GM23248 (cell line): ENCODE measurements at regions not wholly inside any gene's neighbourhood (a gene's known extent, or its start where the extent isn't known, plus 50 kb on each side); places are given as distances from the start of the nearest gene placed in this dataset.
"Not testable (repeated sequence)": the region's sequence is repeated elsewhere in the genome, so short reads cannot be mapped to it uniquely, and the experiment has no call there.

Experiments
- DNase-seq: peaks from one replicate; pipeline ENCODE4 v3.0.0-alpha.2; 2015
- H2AFZ ChIP-seq: fragments of 200-600 bp; sonication (generic); 2 replicates; pipeline ENCODE4 v1.6.1; 2016; ENCODE audit warnings: antibody characterized with exemption
- H3F3A ChIP-seq: fragments of 200-600 bp; sonication (generic); 2 replicates; pipeline ENCODE4 v1.6.1; 2016; ENCODE audit warnings: mild to moderate bottlenecking, antibody characterized with exemption, mixed run types; ENCODE audit not compliant: insufficient read depth
- H3K27ac ChIP-seq: fragments of 200-600 bp; sonication (generic); 2 replicates; pipeline ENCODE4 v1.5.1; 2016; ENCODE audit warnings: mild to moderate bottlenecking
- H3K27me3 ChIP-seq: fragments of 200-600 bp; sonication (generic); replicated peaks from 2 replicates; pipeline ENCODE4 v1.6.1; 2016; ENCODE audit warnings: mild to moderate bottlenecking; ENCODE audit not compliant: insufficient read depth
- H3K36me3 ChIP-seq: fragments of 200-600 bp; sonication (generic); 2 replicates; pipeline ENCODE4 v1.6.1; 2016; ENCODE audit warnings: low read depth, mild to moderate bottlenecking
- H3K4me1 ChIP-seq: fragments of 200-600 bp; sonication (generic); 2 replicates; pipeline ENCODE4 v1.6.1; 2016; ENCODE audit warnings: mild to moderate bottlenecking; ENCODE audit not compliant: insufficient read depth
- H3K4me2 ChIP-seq: fragments of 200-600 bp; sonication (generic); one replicate; pipeline ENCODE4 v1.6.1; 2016; ENCODE audit warnings: mild to moderate bottlenecking; ENCODE audit not compliant: unreplicated experiment
- H3K4me3 ChIP-seq: fragments of 200-600 bp; sonication (generic); 2 replicates; pipeline ENCODE4 v1.5.1; 2016; ENCODE audit warnings: mild to moderate bottlenecking
- H3K79me2 ChIP-seq: fragments of 200-600 bp; sonication (generic); 2 replicates; pipeline ENCODE4 v1.6.1; 2016; ENCODE audit warnings: mild to moderate bottlenecking; ENCODE audit not compliant: insufficient read depth
- H3K9ac ChIP-seq: fragments of 200-600 bp; sonication (generic); 2 replicates; pipeline ENCODE4 v1.6.1; 2016; ENCODE audit warnings: mild to moderate bottlenecking
- H3K9me2 ChIP-seq: fragments of 200-600 bp; sonication (generic); 2 replicates; pipeline ENCODE4 v1.6.1; 2016; ENCODE audit warnings: mixed run types, mild to moderate bottlenecking, moderate library complexity; ENCODE audit not compliant: insufficient read depth
- H3K9me3 ChIP-seq: fragments of 200-600 bp; sonication (generic); one replicate; pipeline ENCODE4 v1.6.1; 2017; ENCODE audit warnings: low read depth
- H4K20me1 ChIP-seq: fragments of 200-600 bp; sonication (generic); 2 replicates; pipeline ENCODE4 v1.6.0; 2016; ENCODE audit not compliant: insufficient read depth
- EZH2 ChIP-seq: fragments of 200-600 bp; sonication (generic); IDR thresholded peaks from 2 replicates; pipeline ENCODE4 v1.6.1; 2018; ENCODE audit warnings: antibody characterized with exemption, mild to moderate bottlenecking; ENCODE audit not compliant: insufficient read depth, poor library complexity, severe bottlenecking
- EZH2phosphoT487 ChIP-seq: fragments of 200-600 bp; sonication (generic); IDR thresholded peaks from 2 replicates; pipeline ENCODE4 v1.6.1; 2018; ENCODE audit warnings: antibody characterized with exemption, moderate library complexity, mild to moderate bottlenecking, low read depth; ENCODE audit not compliant: insufficient read depth
- WGBS, 2 experiments: methylation state at CpG; one replicate each; pipeline ENCODE4 v1.1.6; 2015 to 2017; ENCODE audit warnings: low lambda C conversion rate in 2 of 2, low coverage in 1 of 2; ENCODE audit errors: missing lambda C conversion rate in 2 of 2; 5-methylcytosine and 5-hydroxymethylcytosine counted together
- in situ Hi-C: fragments of 300-500 bp; cut with MboI; formaldehyde crosslinking; loops from 2 replicates; pipeline ENCODE4 v1.15.0; 2020

DNA sequence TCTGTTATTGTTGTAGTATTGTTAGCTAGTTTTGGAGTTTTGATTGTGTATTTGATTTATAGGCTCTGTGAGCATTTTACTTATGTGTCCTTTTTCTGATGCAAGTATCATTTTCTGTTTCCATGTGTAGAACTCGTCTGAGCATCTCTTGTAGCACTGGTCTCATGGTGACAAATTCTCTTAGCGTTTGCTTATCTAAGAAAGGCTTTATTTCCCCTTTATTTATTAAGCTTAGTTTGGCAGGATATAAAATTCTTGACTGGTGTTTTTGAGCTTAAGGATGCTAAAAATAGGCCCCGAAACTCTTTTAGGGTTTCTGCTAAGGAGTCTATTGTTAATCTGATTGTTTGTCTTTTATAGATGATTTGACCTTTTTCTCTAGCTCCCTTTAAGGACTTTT is 57.6 kb upstream of the THUMPD2 start:
- Histone ChIP-seq H3K36me3 (no peaks in the 10 kb centered on the region), H3K27ac (no peak overlapping the region), H2AFZ (no peak overlapping the region), H3K4me1 (no peaks in the 10 kb centered on the region), H3K27me3 (no peaks in the 10 kb centered on the region), H3K9me2 (no peaks in the 10 kb centered on the region; the same call in 1 of the 2 replicates), H3K9me3 (no peaks in the 10 kb centered on the region), H3K79me2 (no peaks in the 10 kb centered on the region), H3K4me2 (no peak overlapping the region), H4K20me1 (no peaks in the 10 kb centered on the region), H3K9ac (no peak overlapping the region), H3K4me3 (no peak overlapping the region), H3F3A (no peaks in the 10 kb centered on the region)
- in situ Hi-C loops, result no loop called here
- no peak for DNase-seq
- TF ChIP-seq EZH2phosphoT487 (no peak), EZH2 (no peak)
- 66 to 72% methylated on average over 3 of the region's 3 CpGs for WGBS, 2 experiments

DNA sequence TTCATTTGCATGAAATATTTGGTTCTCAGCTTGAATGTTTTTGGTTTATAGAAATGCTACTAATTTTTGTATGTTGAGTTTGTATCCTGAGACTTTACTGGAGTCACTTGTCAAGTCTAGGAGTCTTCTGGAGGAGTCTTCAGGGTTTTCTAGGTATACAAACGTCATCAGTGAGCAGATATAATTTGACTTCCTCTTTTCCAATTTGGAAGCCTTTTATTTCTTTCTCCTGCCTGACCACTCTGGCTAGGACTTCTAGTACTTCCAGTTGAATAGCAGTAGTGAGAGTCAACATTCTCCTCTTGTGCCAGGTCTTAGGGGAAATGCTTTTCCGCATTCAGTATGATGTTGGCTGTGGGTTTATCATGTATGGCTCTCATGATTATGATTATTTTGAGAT is 55.4 kb upstream of the THUMPD2 start:
- Histone ChIP-seq H3K9ac (no peak overlapping the region), H3F3A (no peaks in the 10 kb centered on the region), H3K4me3 (no peak overlapping the region), H4K20me1 (no peaks in the 10 kb centered on the region), H3K4me2 (no peak overlapping the region), H3K27me3 (no peaks in the 10 kb centered on the region), H3K9me3 (no peaks in the 10 kb centered on the region), H2AFZ (no peak overlapping the region), H3K4me1 (no peaks in the 10 kb centered on the region), H3K27ac (no peak overlapping the region), H3K9me2 (no peaks in the 10 kb centered on the region; the same call in 1 of the 2 replicates), H3K79me2 (no peaks in the 10 kb centered on the region), H3K36me3 (no peaks in the 10 kb centered on the region)
- WGBS, 2 experiments, result 90 to 91% methylated on average over 2 of the region's 2 CpGs
- no peak for DNase-seq
- TF ChIP-seq EZH2phosphoT487, result no peak
- TF ChIP-seq EZH2, result no peak
- in situ Hi-C loops, result no loop called here

DNA sequence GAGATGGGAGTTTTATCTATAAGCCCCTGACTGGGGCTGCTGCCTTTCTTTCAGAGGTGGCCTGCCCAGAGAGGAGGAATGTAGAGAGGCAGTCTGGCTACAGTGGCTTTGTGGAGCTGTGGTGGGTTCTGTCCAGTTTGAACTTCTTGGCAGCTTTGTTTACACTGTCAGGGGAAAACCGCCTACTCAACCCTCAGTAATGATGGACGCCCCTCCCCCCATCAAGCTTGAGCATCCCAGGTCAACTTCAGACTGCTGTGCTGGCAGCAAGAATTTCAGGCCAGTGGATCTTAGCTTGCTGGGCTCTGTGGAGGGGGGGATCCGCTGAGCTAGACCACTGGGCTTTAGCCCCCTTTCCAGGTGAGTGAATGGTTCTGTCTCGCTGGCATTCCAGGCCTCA is 51.6 kb upstream of the THUMPD2 start:
- H3F3A ChIP-seq, H3K9me3 ChIP-seq, H4K20me1 ChIP-seq, H3K27ac ChIP-seq, H3K4me3 ChIP-seq, H3K36me3 ChIP-seq, H3K79me2 ChIP-seq, H3K9ac ChIP-seq, in situ Hi-C loops, DNase-seq, H3K4me1 ChIP-seq, H3K9me2 ChIP-seq, H3K27me3 ChIP-seq, H2AFZ ChIP-seq, H3K4me2 ChIP-seq: not testable (repeated sequence)
- WGBS, 2 experiments, result 47 to 62% methylated on average over 4 of the region's 4 CpGs
